CD4-positive, CD25-positive, alpha-beta regulatory T cell (primary cell): ENCODE measurements at regions not wholly inside any gene's neighbourhood (a gene's known extent, or its start where the extent isn't known, plus 50 kb on each side); places are given as distances from the start of the nearest gene placed in this dataset.
A peak's percentile ranks its signal among the peaks of the same experiment; 100 is the strongest.
"Not testable (repeated sequence)": the region's sequence is repeated elsewhere in the genome, so short reads cannot be mapped to it uniquely, and the experiment has no call there.

Experiments
- ATAC-seq, 2 donors: fragments of 150-1000 bp; cut with Tn5 transposase; one replicate each; pipeline ENCODE4 v1.10.0; 2021; ENCODE audit warnings: low read depth in 2 of 2, moderate number of reproducible peaks in 2 of 2, moderate library complexity in 1 of 2
- DNase-seq, 3 donors: peaks; one replicate each; pipeline versions ENCODE4 v3.0.0 to v3.0.0-alpha.2; 2012 to 2022; ENCODE audit warnings: mixed read lengths in 1 of 3
- H3K27ac ChIP-seq: one replicate; pipeline ENCODE4 v1.7.0; 2013; ENCODE audit warnings: mild to moderate bottlenecking, low read length; ENCODE audit not compliant: insufficient read depth, poor library complexity, severe bottlenecking
- H3K27me3 ChIP-seq: one replicate; pipeline ENCODE4 v1.7.0; 2013; ENCODE audit warnings: low read length; ENCODE audit not compliant: control insufficient read depth, insufficient read depth
- H3K36me3 ChIP-seq: one replicate; pipeline ENCODE4 v1.7.0; 2013; ENCODE audit warnings: mild to moderate bottlenecking, low read length, moderate library complexity; ENCODE audit not compliant: control insufficient read depth, insufficient read depth
- H3K4me1 ChIP-seq: 2 replicates; pipeline ENCODE4 v1.7.0; 2013; ENCODE audit warnings: mild to moderate bottlenecking, low read length; ENCODE audit not compliant: insufficient read depth, control insufficient read depth, poor library complexity, severe bottlenecking
- H3K4me3 ChIP-seq: one replicate; pipeline ENCODE4 v1.7.0; 2013; ENCODE audit warnings: low read depth, mild to moderate bottlenecking, low read length, moderate library complexity
- H3K9me3 ChIP-seq, 2 experiments: 1 replicate in 1 of 2; 2 replicates in 1 of 2; pipeline ENCODE4 v1.7.0; 2013; ENCODE audit warnings: low read length in 2 of 2, mild to moderate bottlenecking in 1 of 2, moderate library complexity in 1 of 2; ENCODE audit not compliant: control insufficient read depth in 2 of 2
- H3K27ac Mint-ChIP-seq, 3 donors: one replicate each; pipeline ENCODE4 v1.8.0; 2020 to 2022; ENCODE audit warnings: mild to moderate bottlenecking in 3 of 3, mixed read lengths in 3 of 3, moderate library complexity in 2 of 3
- H3K27me3 Mint-ChIP-seq: one replicate; pipeline ENCODE4 v1.8.0; 2022; ENCODE audit warnings: mild to moderate bottlenecking, mixed read lengths
- H3K36me3 Mint-ChIP-seq: one replicate; pipeline ENCODE4 v1.8.0; 2020; ENCODE audit warnings: mixed read lengths
- H3K4me1 Mint-ChIP-seq, 4 donors: one replicate each; pipeline ENCODE4 v1.8.0; 2020 to 2022; ENCODE audit warnings: mixed read lengths in 4 of 4, mild to moderate bottlenecking in 1 of 4
- H3K4me3 Mint-ChIP-seq, 4 donors: one replicate each; pipeline ENCODE4 v1.8.0; 2020 to 2022; ENCODE audit warnings: mild to moderate bottlenecking in 4 of 4, mixed read lengths in 4 of 4, moderate library complexity in 3 of 4
- H3K9me3 Mint-ChIP-seq, 7 donors: one replicate each; pipeline ENCODE4 v1.8.0; 2020 to 2022; ENCODE audit warnings: mixed read lengths in 7 of 7, mild to moderate bottlenecking in 3 of 7, moderate library complexity in 2 of 7

GRCh38 chr9:113724202-113724601 is 151.9 kb upstream of the ZNF618 start:
- H3K9me3 Mint-ChIP-seq: peaks cover 0 to 9% (median 2%) of the 10 kb centered on the region in 7 donors

GRCh38 chr9:113728989-113729388 is 147.1 kb upstream of the ZNF618 start:
- H3K4me3 ChIP-seq: no peak overlapping the region
- H3K27me3 Mint-ChIP-seq: peaks cover 17% of the 10 kb centered on the region
- H3K9me3 Mint-ChIP-seq: peaks cover 2 to 13% (median 5%) of the 10 kb centered on the region in 7 donors
- DNase-seq (no peak), ATAC-seq (no peak)
- H3K9me3 ChIP-seq: peaks cover 0 to 7% of the 10 kb centered on the region in 2 experiments
- H3K4me1 Mint-ChIP-seq: no peaks in the 10 kb centered on the region
- no peaks in the 10 kb centered on the region for H3K27me3 ChIP-seq
- H3K27ac Mint-ChIP-seq: no peak overlapping the region
- no peak overlapping the region for H3K4me3 Mint-ChIP-seq
- H3K36me3 ChIP-seq: no peaks in the 10 kb centered on the region
- H3K27ac ChIP-seq: no peak overlapping the region
- H3K4me1 ChIP-seq: no peaks in the 10 kb centered on the region
- no peaks in the 10 kb centered on the region for H3K36me3 Mint-ChIP-seq

More at GRCh38 chr9:113724202-113724601, 151.9 kb upstream of the ZNF618 start:
- H3K27ac ChIP-seq: no peak overlapping the region
- DNase-seq (no peak), ATAC-seq (no peak)
- no peaks in the 10 kb centered on the region for H3K27me3 ChIP-seq
- Mint-ChIP-seq H3K4me3 (no peak overlapping the region), H3K27me3 (no peaks in the 10 kb centered on the region), H3K36me3 (no peaks in the 10 kb centered on the region), H3K4me1 (no peaks in the 10 kb centered on the region), H3K27ac (no peak overlapping the region)
- no peaks in the 10 kb centered on the region for H3K36me3 ChIP-seq
- H3K4me3 ChIP-seq: no peak overlapping the region
- no peaks in the 10 kb centered on the region for H3K4me1 ChIP-seq
- peaks cover 0 to 6% of the 10 kb centered on the region in 2 experiments for H3K9me3 ChIP-seq

DNA sequence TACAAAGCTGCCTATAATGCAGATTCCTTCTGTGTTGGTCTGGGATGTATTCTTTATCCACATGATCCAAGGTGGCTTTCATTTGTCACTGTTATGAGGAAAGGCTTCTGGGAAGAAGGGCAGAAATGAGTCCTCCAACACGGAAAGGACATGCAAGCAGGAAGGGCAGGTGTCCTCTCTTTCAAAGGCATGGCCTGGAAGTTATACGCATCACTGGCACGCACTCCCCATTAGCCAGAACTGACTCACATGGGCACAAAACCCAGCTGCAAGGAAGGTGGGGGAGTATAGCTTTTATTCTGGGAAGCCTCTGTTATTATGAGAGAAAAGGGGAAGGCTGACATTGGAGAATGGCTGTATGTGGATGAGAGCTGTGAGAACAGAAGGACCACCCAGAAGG is 141.3 kb upstream of the ZNF618 start:
- no peaks in the 10 kb centered on the region for H3K4me1 ChIP-seq
- Mint-ChIP-seq H3K9me3 (peaks cover 1 to 11% (median 3%) of the 10 kb centered on the region in 7 donors), H3K4me1 (no peaks in the 10 kb centered on the region), H3K36me3 (no peaks in the 10 kb centered on the region), H3K27ac (no peak overlapping the region), H3K4me3 (no peak overlapping the region), H3K27me3 (peaks cover 17% of the 10 kb centered on the region)
- H3K9me3 ChIP-seq: no peaks in the 10 kb centered on the region
- H3K27ac ChIP-seq: no peak overlapping the region
- H3K36me3 ChIP-seq: no peaks in the 10 kb centered on the region
- no peaks in the 10 kb centered on the region for H3K27me3 ChIP-seq
- H3K4me3 ChIP-seq: no peak overlapping the region
- DNase-seq (no peak), ATAC-seq (no peak)

DNA sequence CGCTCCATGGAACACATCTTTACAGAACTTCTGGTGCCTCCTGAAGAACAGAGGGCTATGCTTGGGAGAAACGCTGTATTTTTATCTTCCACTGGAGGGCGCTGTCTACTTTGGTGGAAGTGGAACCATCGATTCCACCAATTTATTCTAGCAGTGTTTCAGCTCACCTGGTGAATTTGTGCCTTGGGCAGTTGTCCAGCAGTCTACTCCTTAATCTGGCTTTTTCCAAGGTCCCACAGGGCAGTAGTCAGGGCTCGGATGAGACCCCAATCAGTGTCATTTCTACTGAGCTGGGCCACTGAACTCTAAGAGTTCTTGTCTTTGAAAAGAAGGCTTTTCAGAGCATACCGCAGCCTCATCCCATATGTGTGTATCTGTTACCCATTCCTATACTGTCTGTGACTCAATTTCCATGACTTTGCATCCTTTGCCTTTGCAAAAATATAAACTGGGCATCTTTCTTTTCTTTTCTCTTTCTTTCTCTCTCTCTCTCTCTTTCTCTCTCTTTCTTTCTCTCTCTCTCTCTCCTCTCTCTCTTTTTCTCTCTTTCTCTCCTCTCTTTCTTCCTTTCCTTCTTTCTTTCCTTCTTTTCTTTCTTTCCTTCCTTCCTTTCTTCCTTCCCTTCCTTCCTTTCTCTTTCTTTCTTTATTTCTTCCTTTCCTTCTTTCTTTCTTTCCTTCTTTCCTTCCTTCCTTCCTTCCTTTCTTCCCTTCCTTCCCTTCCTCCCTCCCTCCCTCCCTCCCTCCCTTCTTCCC is 138.4 kb upstream of the ZNF618 start:
- peak overlapping the region in 2 of 3 donors; percentile 36 to 92 for H3K27ac Mint-ChIP-seq
- DNase-seq (peak in 2 of 3 donors; percentile 15), ATAC-seq (no peak)
- no peak overlapping the region for H3K4me3 Mint-ChIP-seq
- no peaks in the 10 kb centered on the region for H3K36me3 ChIP-seq
- no peaks in the 10 kb centered on the region for H3K4me1 Mint-ChIP-seq
- no peak overlapping the region for H3K4me3 ChIP-seq
- H3K36me3 Mint-ChIP-seq: no peaks in the 10 kb centered on the region
- no peak overlapping the region for H3K27ac ChIP-seq
- H3K9me3 Mint-ChIP-seq: peaks cover 0 to 7% (median 0%) of the 10 kb centered on the region in 7 donors
- H3K27me3 ChIP-seq: no peaks in the 10 kb centered on the region
- H3K4me1 ChIP-seq: no peaks in the 10 kb centered on the region
- H3K9me3 ChIP-seq: no peaks in the 10 kb centered on the region
- peaks cover 9% of the 10 kb centered on the region for H3K27me3 Mint-ChIP-seq

- ATAC-seq: no peak
These were observed 137.6 kb upstream of the ZNF618 start for GRCh38 chr9:113738496-113738892.

GRCh38 chr9:113738893-113739604 is 137.1 kb upstream of the ZNF618 start:
- H3K27ac Mint-ChIP-seq: no peak overlapping the region
- peaks cover 0 to 7% (median 0%) of the 10 kb centered on the region in 7 donors for H3K9me3 Mint-ChIP-seq

More at GRCh38 chr9:113738496-113738892, 137.6 kb upstream of the ZNF618 start:
- Histone ChIP-seq H3K4me1 (no peaks in the 10 kb centered on the region), H3K36me3 (no peaks in the 10 kb centered on the region), H3K4me3 (no peak overlapping the region), H3K27me3 (no peaks in the 10 kb centered on the region), H3K27ac (no peak overlapping the region), H3K9me3 (no peaks in the 10 kb centered on the region)
- peaks cover 0 to 7% (median 0%) of the 10 kb centered on the region in 7 donors for H3K9me3 Mint-ChIP-seq
- no peak overlapping the region for H3K27ac Mint-ChIP-seq
- peaks cover 6% of the 10 kb centered on the region for H3K27me3 Mint-ChIP-seq
- no peaks in the 10 kb centered on the region for H3K36me3 Mint-ChIP-seq
- H3K4me3 Mint-ChIP-seq: peak overlapping the region in 1 of 4 donors; percentile 52
- no peaks in the 10 kb centered on the region for H3K4me1 Mint-ChIP-seq
- peak in 2 of 3 donors; percentile 2 to 35 for DNase-seq

DNA sequence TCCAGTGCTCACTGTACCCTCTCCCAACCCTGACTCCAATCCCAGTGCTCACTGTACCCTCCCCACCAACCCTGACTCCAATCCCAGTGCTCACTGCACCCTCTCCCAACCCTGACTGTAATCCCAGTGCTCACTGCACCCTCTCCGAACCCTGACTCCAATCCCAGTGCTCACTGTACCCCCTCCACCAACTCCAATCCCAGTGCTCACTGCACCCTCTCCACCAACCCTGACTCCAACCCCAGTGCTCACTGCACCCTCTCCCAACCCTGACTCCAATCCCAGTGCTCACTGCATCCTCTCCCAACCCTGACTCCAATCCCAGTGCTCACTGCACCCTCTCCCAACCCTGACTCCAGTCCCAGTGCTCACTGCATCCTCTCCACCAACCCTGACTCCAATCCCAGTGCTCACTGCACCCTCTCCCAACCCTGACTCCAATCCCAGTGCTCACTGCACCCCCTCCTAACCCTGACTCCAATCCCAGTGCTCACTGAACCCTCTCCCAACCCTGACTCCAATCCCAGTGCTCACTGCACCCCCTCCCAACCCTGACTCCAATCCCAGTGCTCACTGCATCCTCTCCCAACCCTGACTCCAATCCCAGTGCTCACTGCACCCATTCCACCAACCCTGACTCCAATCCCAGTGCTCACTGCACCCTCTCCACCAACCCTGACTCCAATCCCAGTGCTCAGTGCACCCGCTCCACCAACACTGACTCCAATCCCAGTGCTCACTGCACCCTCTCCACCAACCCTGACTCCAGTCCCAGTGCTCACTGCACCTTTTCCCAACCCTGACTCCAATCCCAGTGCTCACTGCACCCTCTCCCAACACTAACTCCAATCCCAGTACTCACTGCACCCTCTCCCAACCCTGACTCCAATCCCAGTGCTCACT is 136.3 kb upstream of the ZNF618 start:
- H3K9me3 ChIP-seq, H3K36me3 ChIP-seq, H3K27me3 ChIP-seq, H3K4me3 Mint-ChIP-seq, H3K9me3 Mint-ChIP-seq, H3K4me1 Mint-ChIP-seq, DNase-seq, H3K36me3 Mint-ChIP-seq, ATAC-seq, H3K27ac Mint-ChIP-seq, H3K4me1 ChIP-seq, H3K27me3 Mint-ChIP-seq, H3K27ac ChIP-seq, H3K4me3 ChIP-seq: not testable (repeated sequence)

More at GRCh38 chr9:113738893-113739604, 137.1 kb upstream of the ZNF618 start:
- Histone ChIP-seq H3K27me3 (no peaks in the 10 kb centered on the region), H3K4me3 (no peak overlapping the region), H3K36me3 (no peaks in the 10 kb centered on the region), H3K27ac (no peak overlapping the region), H3K4me1 (no peaks in the 10 kb centered on the region), H3K9me3 (no peaks in the 10 kb centered on the region)
- H3K4me1 Mint-ChIP-seq: no peaks in the 10 kb centered on the region
- no peaks in the 10 kb centered on the region for H3K36me3 Mint-ChIP-seq
- peak in 2 of 3 donors; percentile 29 to 63 for DNase-seq
- peaks cover 6% of the 10 kb centered on the region for H3K27me3 Mint-ChIP-seq
- ATAC-seq: no peak
- H3K4me3 Mint-ChIP-seq: no peak overlapping the region
